Lung (tissue), 11 donors: ENCODE measurements at regions not wholly inside any gene's neighbourhood (a gene's known extent, or its start where the extent isn't known, plus 50 kb on each side); places are given as distances from the start of the nearest gene placed in this dataset.

Source experiments
- ATAC-seq: fragments of 200-7000 bp; cut with Tn5 transposase; one replicate; pipeline ENCODE4 v1.9.1; 2020; ENCODE audit warnings: moderate number of reproducible peaks; ENCODE audit not compliant: insufficient read depth, low FRiP score
- DNase-seq, 3 donors: peaks; one replicate each; pipeline ENCODE4 v3.0.0-alpha.2; 2013 to 2017
- H3K27ac ChIP-seq, 2 donors: one replicate each; pipeline ENCODE4 v1.5.1; 2013; ENCODE audit warnings: mild to moderate bottlenecking in 2 of 2, moderate library complexity in 2 of 2, control low read depth in 1 of 2, inconsistent platforms in 1 of 2, low read depth in 1 of 2, low read length in 1 of 2
- H3K27me3 ChIP-seq, 3 donors: one replicate each; pipeline ENCODE4 v1.5.1; 2013; ENCODE audit warnings: low read length in 2 of 3; ENCODE audit not compliant: control insufficient read depth in 3 of 3, insufficient read depth in 3 of 3
- H3K36me3 ChIP-seq, 4 donors: one replicate each; pipeline ENCODE4 v1.5.1; 2013; ENCODE audit warnings: low read length in 4 of 4, mild to moderate bottlenecking in 1 of 4, moderate library complexity in 1 of 4; ENCODE audit not compliant: control insufficient read depth in 4 of 4, insufficient read depth in 4 of 4
- H3K4me1 ChIP-seq, 5 donors: one replicate each; pipeline ENCODE4 v1.5.1; 2013; ENCODE audit warnings: low read length in 5 of 5, mild to moderate bottlenecking in 2 of 5, moderate library complexity in 1 of 5; ENCODE audit not compliant: control insufficient read depth in 5 of 5, insufficient read depth in 5 of 5
- H3K4me3 ChIP-seq: one replicate; pipeline ENCODE4 v1.5.1; 2013; ENCODE audit warnings: mild to moderate bottlenecking, control low read depth, moderate library complexity
- H3K9ac ChIP-seq, 2 donors: one replicate each; pipeline ENCODE4 v1.5.1; 2013; ENCODE audit warnings: low read length in 2 of 2, control low read depth in 1 of 2; ENCODE audit not compliant: insufficient read depth in 1 of 2
- H3K9me3 ChIP-seq, 4 donors: one replicate each; pipeline ENCODE4 v1.5.1; 2013; ENCODE audit warnings: low read length in 3 of 4, mild to moderate bottlenecking in 1 of 4, moderate library complexity in 1 of 4; ENCODE audit not compliant: control insufficient read depth in 4 of 4, insufficient read depth in 3 of 4
- CTCF ChIP-seq: IDR thresholded peaks from 2 replicates; pipeline ENCODE4 v1.5.1; 2012; ENCODE audit warnings: mild to moderate bottlenecking; ENCODE audit errors: control extremely low read depth, extremely low read depth
- WGBS, 2 donors: extraction: QIAGEN DNeasy Blood & Tissue Kit; methylation state at CpG; one replicate each; pipeline ENCODE4 v1.1.7; 2013; 5-methylcytosine and 5-hydroxymethylcytosine counted together
- donor health status: control.
- donor health status: control.
- donor health status: Bipolar disorder and iron deficiency.
- donor health status: healthy.
- donor health status: DM: yes; HTN: yes; CAD: no.

GRCh38 chr15:91584895-91585294 lies 268.6 kb upstream of the SLCO3A1 start:
- Histone ChIP-seq H3K36me3 (no peaks in the 10 kb centered on the region), H3K27me3 (no peaks in the 10 kb centered on the region), H3K27ac (no peak overlapping the region), H3K9me3 (no peaks in the 10 kb centered on the region), H3K4me3 (no peak overlapping the region), H3K9ac (no peak overlapping the region), H3K4me1 (no peaks in the 10 kb centered on the region)
- no peak for ATAC-seq
- no peak for TF ChIP-seq CTCF
- 94% methylated on average over 3 of the region's 3 CpGs for WGBS, 2 donors
- no peak for DNase-seq

GRCh38 chr15:91586560-91586959 lies 266.9 kb upstream of the SLCO3A1 start:
- Histone ChIP-seq H3K27ac (no peak overlapping the region), H3K9me3 (no peaks in the 10 kb centered on the region), H3K4me3 (no peak overlapping the region), H3K36me3 (no peaks in the 10 kb centered on the region), H3K9ac (no peak overlapping the region), H3K27me3 (no peaks in the 10 kb centered on the region), H3K4me1 (peaks cover 0 to 2% (median 0%) of the 10 kb centered on the region in 5 donors)
- DNase-seq (no peak), ATAC-seq (no peak)
- TF ChIP-seq CTCF: no peak
- 64 to 85% methylated on average over 4 of the region's 4 CpGs for WGBS, 2 donors

GRCh38 chr15:91589360-91589759 lies 264.1 kb upstream of the SLCO3A1 start:
- H3K36me3 ChIP-seq: no peaks in the 10 kb centered on the region
- H3K9me3 ChIP-seq: no peaks in the 10 kb centered on the region
- TF ChIP-seq CTCF: no peak
- H3K27ac ChIP-seq: no peak overlapping the region
- H3K4me1 ChIP-seq: peaks cover 0 to 2% (median 0%) of the 10 kb centered on the region in 5 donors
- no peak for DNase-seq
- no peak overlapping the region for H3K9ac ChIP-seq
- WGBS, 2 donors: 74 to 86% methylated on average over 3 of the region's 3 CpGs
- ATAC-seq: no peak
- no peaks in the 10 kb centered on the region for H3K27me3 ChIP-seq
- H3K4me3 ChIP-seq: no peak overlapping the region

- no peaks in the 10 kb centered on the region for H3K27me3 ChIP-seq
- DNase-seq: no peak
- H3K4me1 ChIP-seq: peaks cover 0 to 2% (median 0%) of the 10 kb centered on the region in 5 donors
- H3K4me3 ChIP-seq: no peak overlapping the region
- 52 to 89% methylated on average over 2 of the region's 2 CpGs for WGBS, 2 donors
- no peak for ATAC-seq
- H3K9me3 ChIP-seq: no peaks in the 10 kb centered on the region
- H3K9ac ChIP-seq: no peak overlapping the region
- no peak for TF ChIP-seq CTCF
- H3K27ac ChIP-seq: no peak overlapping the region
- H3K36me3 ChIP-seq: no peaks in the 10 kb centered on the region
Observed at GRCh38 chr15:91592567-91592966, 260.9 kb upstream of the SLCO3A1 start.
